ENCODE measurements at regions not wholly inside any gene's neighbourhood (a gene's known extent, or its start where the extent isn't known, plus 50 kb on each side); places are given as distances from the start of the nearest gene placed in this dataset.

DNA sequence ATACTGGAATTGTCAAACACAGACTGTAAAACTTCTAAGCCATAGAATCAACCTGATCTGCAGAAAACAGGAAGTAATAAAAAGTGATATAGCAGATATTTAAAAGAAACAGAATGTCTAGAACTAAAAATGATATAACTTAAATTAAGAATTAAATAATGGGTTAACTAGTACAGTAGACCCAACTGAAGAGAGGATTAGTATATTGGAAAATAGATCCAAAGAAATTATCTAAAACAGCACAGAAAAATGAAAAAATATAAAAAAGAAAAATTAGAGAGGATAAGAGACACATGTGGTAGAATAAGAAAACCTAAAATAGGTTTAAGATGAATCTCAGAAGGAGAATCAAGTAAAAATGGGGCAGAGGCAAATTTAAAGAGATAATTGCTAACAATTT is 219.9 kb downstream of the SEMA6A start:
- TF ChIP-seq, protein P1, sequence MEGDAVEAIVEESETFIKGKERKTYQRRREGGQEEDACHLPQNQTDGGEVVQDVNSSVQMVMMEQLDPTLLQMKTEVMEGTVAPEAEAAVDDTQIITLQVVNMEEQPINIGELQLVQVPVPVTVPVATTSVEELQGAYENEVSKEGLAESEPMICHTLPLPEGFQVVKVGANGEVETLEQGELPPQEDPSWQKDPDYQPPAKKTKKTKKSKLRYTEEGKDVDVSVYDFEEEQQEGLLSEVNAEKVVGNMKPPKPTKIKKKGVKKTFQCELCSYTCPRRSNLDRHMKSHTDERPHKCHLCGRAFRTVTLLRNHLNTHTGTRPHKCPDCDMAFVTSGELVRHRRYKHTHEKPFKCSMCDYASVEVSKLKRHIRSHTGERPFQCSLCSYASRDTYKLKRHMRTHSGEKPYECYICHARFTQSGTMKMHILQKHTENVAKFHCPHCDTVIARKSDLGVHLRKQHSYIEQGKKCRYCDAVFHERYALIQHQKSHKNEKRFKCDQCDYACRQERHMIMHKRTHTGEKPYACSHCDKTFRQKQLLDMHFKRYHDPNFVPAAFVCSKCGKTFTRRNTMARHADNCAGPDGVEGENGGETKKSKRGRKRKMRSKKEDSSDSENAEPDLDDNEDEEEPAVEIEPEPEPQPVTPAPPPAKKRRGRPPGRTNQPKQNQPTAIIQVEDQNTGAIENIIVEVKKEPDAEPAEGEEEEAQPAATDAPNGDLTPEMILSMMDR (IDR thresholded peaks at IDR 0.05; ENCODE audit: low read depth, low read length) = no peak
- TF ChIP-seq EZH2phosphoT487 (IDR thresholded peaks at IDR 0.05; ENCODE audit: low read depth) = no peak
